ENCODE measurements at regions not wholly inside any gene's neighbourhood (a gene's known extent, or its start where the extent isn't known, plus 50 kb on each side); places are given as distances from the start of the nearest gene placed in this dataset.

- Mint-ChIP-seq H3K4me3 (ENCODE audit: unreplicated experiment) (no peak overlapping the region), H3K27ac (ENCODE audit: low read depth, unreplicated experiment) (no peak overlapping the region), H3K4me1 (ENCODE audit: insufficient read depth, unreplicated experiment) (no peaks in the 10 kb centered on the region), H3K9me3 (ENCODE audit: unreplicated experiment) (no peaks in the 10 kb centered on the region), H3K36me3 (ENCODE audit: insufficient read depth, unreplicated experiment) (no peaks in the 10 kb centered on the region), H3K27me3 (ENCODE audit: insufficient read depth, unreplicated experiment) (no peaks in the 10 kb centered on the region)
- no peak for TF ChIP-seq CTCF (IDR thresholded peaks at IDR 0.05; ENCODE audit: unreplicated experiment)
- BruUV-seq (replicated peaks) = no TSS peak
- intact Hi-C loops (cut with micrococcal nuclease) = no loop called here
- CTCF ChIA-PET = interaction anchor here (0.5 to 1.2 kb wide), 4 partner anchors 21 to 252 kb away, joined by 3 to 5 read pairs (median 3); no protein-coding TSS in a partner anchor
- no peak for DNase-seq (ENCODE audit: unreplicated experiment)
- POLR2A ChIA-PET = no interaction called here
These were observed 975.4 kb upstream of the NDST4 start for GRCh38 chr4:116088771-116089170.

- no peak overlapping the region for H3K4me3 Mint-ChIP-seq (ENCODE audit: unreplicated experiment)
- H3K9me3 Mint-ChIP-seq (ENCODE audit: unreplicated experiment) = peaks cover 14% of the 10 kb centered on the region
- no peak for DNase-seq (ENCODE audit: unreplicated experiment)
- H3K4me1 Mint-ChIP-seq (ENCODE audit: insufficient read depth, unreplicated experiment) = no peaks in the 10 kb centered on the region
- POLR2A ChIA-PET = no interaction called here
- no peaks in the 10 kb centered on the region for H3K36me3 Mint-ChIP-seq (ENCODE audit: insufficient read depth, unreplicated experiment)
- TF ChIP-seq CTCF (IDR thresholded peaks at IDR 0.05; ENCODE audit: unreplicated experiment) = no peak
- BruUV-seq (replicated peaks) = no TSS peak
- no peak overlapping the region for H3K27ac Mint-ChIP-seq (ENCODE audit: low read depth, unreplicated experiment)
- H3K27me3 Mint-ChIP-seq (ENCODE audit: insufficient read depth, unreplicated experiment) = no peaks in the 10 kb centered on the region
- intact Hi-C loops (cut with micrococcal nuclease) = no loop called here
- CTCF ChIA-PET = no interaction called here
These were observed 969.5 kb upstream of the NDST4 start for GRCh38 chr4:116082808-116083366.

GRCh38 chr4:116073051-116073450, 959.6 kb upstream of the NDST4 start:
- Mint-ChIP-seq H3K4me1 (ENCODE audit: insufficient read depth, unreplicated experiment) (no peaks in the 10 kb centered on the region), H3K9me3 (ENCODE audit: unreplicated experiment) (peaks cover 7% of the 10 kb centered on the region), H3K27ac (ENCODE audit: low read depth, unreplicated experiment) (no peak overlapping the region), H3K36me3 (ENCODE audit: insufficient read depth, unreplicated experiment) (no peaks in the 10 kb centered on the region), H3K4me3 (ENCODE audit: unreplicated experiment) (no peak overlapping the region), H3K27me3 (ENCODE audit: insufficient read depth, unreplicated experiment) (no peaks in the 10 kb centered on the region)
- ChIA-PET POLR2A (no interaction called here), CTCF (interaction anchor here (0.6 to 0.7 kb wide), 2 partner anchors 849 to 1589 kb away, joined by 3 to 4 read pairs; no protein-coding TSS in a partner anchor)
- intact Hi-C loops (cut with micrococcal nuclease) = no loop called here
- no peak for TF ChIP-seq CTCF (IDR thresholded peaks at IDR 0.05; ENCODE audit: unreplicated experiment)
- BruUV-seq (replicated peaks) = no TSS peak
- no peak for DNase-seq (ENCODE audit: unreplicated experiment)

GRCh38 chr4:116070283-116070682, 956.9 kb upstream of the NDST4 start:
- BruUV-seq (replicated peaks) = no TSS peak
- DNase-seq (ENCODE audit: unreplicated experiment) = no peak
- Mint-ChIP-seq H3K36me3 (ENCODE audit: insufficient read depth, unreplicated experiment) (no peaks in the 10 kb centered on the region), H3K27me3 (ENCODE audit: insufficient read depth, unreplicated experiment) (no peaks in the 10 kb centered on the region), H3K4me3 (ENCODE audit: unreplicated experiment) (no peak overlapping the region), H3K4me1 (ENCODE audit: insufficient read depth, unreplicated experiment) (no peaks in the 10 kb centered on the region), H3K27ac (ENCODE audit: low read depth, unreplicated experiment) (no peak overlapping the region), H3K9me3 (ENCODE audit: unreplicated experiment) (no peaks in the 10 kb centered on the region)
- no peak for TF ChIP-seq CTCF (IDR thresholded peaks at IDR 0.05; ENCODE audit: unreplicated experiment)
- ChIA-PET CTCF (interaction anchor here (1.6 kb wide), 1 partner anchor 1291 kb away, joined by 3 read pairs; no protein-coding TSS in a partner anchor), POLR2A (no interaction called here)
- intact Hi-C loops (cut with micrococcal nuclease) = no loop called here
